ENCODE measurements at regions not wholly inside any gene's neighbourhood (a gene's known extent, or its start where the extent isn't known, plus 50 kb on each side); places are given as distances from the start of the nearest gene placed in this dataset.

- CTCF ChIA-PET: interaction anchor here (0.5 kb wide), 1 partner anchor 603 kb away, joined by 8 read pairs; no protein-coding TSS in a partner anchor
- TF ChIP-seq BHLHE40 (IDR thresholded peaks at IDR 0.05; ENCODE audit: borderline replicate concordance) (no peak), PKNOX1 (IDR thresholded peaks at IDR 0.05) (no peak), FOXM1 (IDR thresholded peaks at IDR 0.05; ENCODE audit: borderline replicate concordance) (no peak), HDGF (IDR thresholded peaks at IDR 0.05; ENCODE audit: borderline replicate concordance) (no peak), SP1 (IDR thresholded peaks at IDR 0.05) (no peak), SUZ12 (IDR thresholded peaks at IDR 0.05) (no peak), NFRKB (IDR thresholded peaks at IDR 0.05) (no peak), ZNF384 (IDR thresholded peaks at IDR 0.05) (no peak)
- POLR2A ChIA-PET: no interaction called here
- no peak for DNase-seq (ENCODE audit: extremely low spot score)
These were observed 108.5 kb upstream of the NHSL1 start for GRCh38 chr6:138607478-138608433.

- TF ChIP-seq NFRKB (IDR thresholded peaks at IDR 0.05): no peak
- no peak for TF ChIP-seq ARNT (IDR thresholded peaks at IDR 0.05)
- ChIA-PET POLR2A (no interaction called here), CTCF (interaction anchor here (0.6 kb wide), 1 partner anchor 218 kb away, joined by 5 read pairs; no protein-coding TSS in a partner anchor)
- no peak for DNase-seq (ENCODE audit: extremely low spot score)
These were observed 109.6 kb upstream of the NHSL1 start for GRCh38 chr6:138608896-138609295.

- DNase-seq (ENCODE audit: extremely low spot score): no peak
- ChIA-PET POLR2A (no interaction called here), CTCF (interaction anchor here (0.7 kb wide), 1 partner anchor 113 kb away, joined by 3 read pairs; no protein-coding TSS in a partner anchor)
- TF ChIP-seq ARNT (IDR thresholded peaks at IDR 0.05) (no peak), BHLHE40 (IDR thresholded peaks at IDR 0.05; ENCODE audit: borderline replicate concordance) (no peak), L3MBTL2 (conservative IDR thresholded peaks at IDR 0.05) (no peak), LEF1 (IDR thresholded peaks at IDR 0.05; ENCODE audit: borderline replicate concordance) (no peak), CTBP1 (IDR thresholded peaks at IDR 0.05; ENCODE audit: borderline replicate concordance) (no peak), HDGF (IDR thresholded peaks at IDR 0.05; ENCODE audit: borderline replicate concordance) (no peak), FOXA1 (IDR thresholded peaks at IDR 0.05) (no peak), TARDBP (IDR thresholded peaks at IDR 0.05) (no peak), SUZ12 (IDR thresholded peaks at IDR 0.05) (no peak), PKNOX1 (IDR thresholded peaks at IDR 0.05) (no peak), ELF4 (IDR thresholded peaks at IDR 0.05) (no peak), ZNF384 (IDR thresholded peaks at IDR 0.05) (no peak), FOXM1 (IDR thresholded peaks at IDR 0.05; ENCODE audit: borderline replicate concordance) (no peak), FOXK2 (IDR thresholded peaks at IDR 0.05) (no peak), SP1 (IDR thresholded peaks at IDR 0.05) (no peak)
These were observed 110.6 kb upstream of the NHSL1 start for GRCh38 chr6:138609801-138610430.

- CTCF ChIA-PET: interaction anchor here (0.7 kb wide), 1 partner anchor 112 kb away, joined by 3 read pairs; no protein-coding TSS in a partner anchor
- POLR2A ChIA-PET: no interaction called here
- DNase-seq (ENCODE audit: extremely low spot score): no peak
- no peak for TF ChIP-seq ELF4 (IDR thresholded peaks at IDR 0.05)
- no peak for TF ChIP-seq FOXA1 (IDR thresholded peaks at IDR 0.05)
- no peak for TF ChIP-seq CTBP1 (IDR thresholded peaks at IDR 0.05; ENCODE audit: borderline replicate concordance)
- TF ChIP-seq ZNF384 (IDR thresholded peaks at IDR 0.05): no peak
- TF ChIP-seq PKNOX1 (IDR thresholded peaks at IDR 0.05): no peak
- no peak for TF ChIP-seq FOXK2 (IDR thresholded peaks at IDR 0.05)
- TF ChIP-seq HDGF (IDR thresholded peaks at IDR 0.05; ENCODE audit: borderline replicate concordance): no peak
- TF ChIP-seq FOXM1 (IDR thresholded peaks at IDR 0.05; ENCODE audit: borderline replicate concordance): no peak
- no peak for TF ChIP-seq TARDBP (IDR thresholded peaks at IDR 0.05)
- no peak for TF ChIP-seq LEF1 (IDR thresholded peaks at IDR 0.05; ENCODE audit: borderline replicate concordance)
- TF ChIP-seq BHLHE40 (IDR thresholded peaks at IDR 0.05; ENCODE audit: borderline replicate concordance): no peak
These were observed 111.5 kb upstream of the NHSL1 start for GRCh38 chr6:138610816-138611215.

GRCh38 chr6:138614151-138614550 is 114.9 kb upstream of the NHSL1 start:
- DNase-seq (ENCODE audit: extremely low spot score): no peak
- TF ChIP-seq SP1 (IDR thresholded peaks at IDR 0.05) (no peak), ARNT (IDR thresholded peaks at IDR 0.05) (no peak)
- CTCF ChIA-PET: no interaction called here
- POLR2A ChIA-PET: no interaction called here

- POLR2A ChIA-PET: no interaction called here
- TF ChIP-seq FOXA1 (IDR thresholded peaks at IDR 0.05) (no peak), SP1 (IDR thresholded peaks at IDR 0.05) (no peak), BHLHE40 (IDR thresholded peaks at IDR 0.05; ENCODE audit: borderline replicate concordance) (no peak), FOXK2 (IDR thresholded peaks at IDR 0.05) (no peak), LEF1 (IDR thresholded peaks at IDR 0.05; ENCODE audit: borderline replicate concordance) (no peak), PKNOX1 (IDR thresholded peaks at IDR 0.05) (no peak), ELF4 (IDR thresholded peaks at IDR 0.05) (no peak), ARNT (IDR thresholded peaks at IDR 0.05) (no peak), ZNF384 (IDR thresholded peaks at IDR 0.05) (no peak), SUZ12 (IDR thresholded peaks at IDR 0.05) (no peak), NFRKB (IDR thresholded peaks at IDR 0.05) (no peak), TARDBP (IDR thresholded peaks at IDR 0.05) (no peak), FOXM1 (IDR thresholded peaks at IDR 0.05; ENCODE audit: borderline replicate concordance) (no peak), CTBP1 (IDR thresholded peaks at IDR 0.05; ENCODE audit: borderline replicate concordance) (no peak), L3MBTL2 (conservative IDR thresholded peaks at IDR 0.05) (no peak), HDGF (IDR thresholded peaks at IDR 0.05; ENCODE audit: borderline replicate concordance) (no peak)
- CTCF ChIA-PET: no interaction called here
- no peak for DNase-seq (ENCODE audit: extremely low spot score)
These were observed 118.9 kb upstream of the NHSL1 start for GRCh38 chr6:138618168-138618567.
